ENCODE measurements at regions not wholly inside any gene's neighbourhood (a gene's known extent, or its start where the extent isn't known, plus 50 kb on each side); places are given as distances from the start of the nearest gene placed in this dataset.

- TF ChIP-seq POLR2A (IDR thresholded peaks at IDR 0.05) (no peak), POLR2AphosphoS5 (IDR thresholded peaks at IDR 0.05) (no peak)
Measured at GRCh38 chr6:166860392-166860791, 96.0 kb downstream of the RNASET2 start.

Data from upper lobe of left lung (tissue), 4 donors.